ENCODE measurements at regions not wholly inside any gene's neighbourhood (a gene's known extent, or its start where the extent isn't known, plus 50 kb on each side); places are given as distances from the start of the nearest gene placed in this dataset.
"Not testable (repeated sequence)": the region's sequence is repeated elsewhere in the genome, so short reads cannot be mapped to it uniquely, and the experiment has no call there.

GRCh38 chr12:89154743-89155499 is 197.4 kb downstream of the DUSP6 start:
- DNase-seq (ENCODE audit: low read depth): no peak

DNA sequence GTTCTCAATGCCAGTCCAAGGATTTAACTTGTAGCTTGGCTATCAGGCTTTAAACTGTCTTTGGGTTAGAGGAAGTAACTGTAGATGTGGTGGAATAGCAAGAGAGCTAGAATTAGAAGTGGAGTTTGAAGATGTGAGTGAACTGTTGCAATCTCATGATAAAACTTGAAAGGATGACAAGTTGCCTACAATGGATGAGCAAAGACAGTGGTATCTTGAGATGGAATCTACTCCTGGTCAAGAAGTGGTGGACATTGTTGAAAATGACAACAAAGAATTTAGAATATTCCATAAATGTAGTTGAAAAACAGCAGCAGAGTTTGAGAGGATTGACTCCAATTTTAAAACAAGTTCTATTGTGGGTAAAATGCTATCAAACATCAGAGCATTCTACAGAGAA is 199.0 kb downstream of the DUSP6 start:
- DNase-seq (ENCODE audit: low read depth): no peak

DNA sequence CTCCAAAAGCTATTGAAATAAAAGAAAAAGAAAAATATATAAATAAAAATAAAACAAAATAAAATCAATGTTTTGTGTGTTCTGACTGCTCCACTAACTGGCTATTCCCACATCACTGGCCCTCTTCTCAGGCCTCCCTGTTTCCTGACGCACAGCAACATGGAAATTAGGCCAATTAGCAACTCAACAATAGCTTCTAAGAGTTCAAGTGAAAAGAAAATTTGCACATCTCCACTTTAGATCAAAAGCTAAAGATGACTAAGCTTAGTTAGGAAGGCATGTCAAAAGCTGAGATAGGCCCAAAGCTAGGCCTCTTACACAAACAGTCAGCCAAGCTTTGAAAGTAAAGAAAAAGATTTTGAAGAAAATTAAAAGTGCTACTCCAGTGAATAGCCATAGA is 200.8 kb downstream of the DUSP6 start:
- no peak for DNase-seq (ENCODE audit: low read depth)

DNA sequence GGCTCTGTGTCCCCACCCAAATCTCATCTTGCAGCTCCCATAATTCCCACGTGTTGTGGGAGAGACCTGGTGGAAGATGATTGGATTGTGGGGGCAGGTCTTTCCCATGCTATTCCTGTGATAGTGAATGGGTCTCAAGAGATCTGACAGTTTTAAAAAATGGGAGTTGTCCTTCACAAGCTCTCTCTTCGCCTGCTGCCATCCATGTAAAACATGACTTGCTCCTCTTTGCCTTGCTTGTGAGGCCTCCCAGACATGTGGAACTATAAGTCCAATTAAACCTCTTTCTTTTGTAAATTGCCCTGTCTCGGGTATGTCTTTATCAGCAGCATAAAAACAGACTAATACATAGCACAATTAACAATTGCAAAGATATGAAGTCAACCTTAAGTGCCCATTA is 201.5 kb downstream of the DUSP6 start:
- DNase-seq (ENCODE audit: low read depth): not testable (repeated sequence)

GRCh38 chr12:89140602-89141238 is 211.6 kb downstream of the DUSP6 start:
- DNase-seq (ENCODE audit: low read depth): no peak

GRCh38 chr12:89140141-89140540 is 212.2 kb downstream of the DUSP6 start:
- no peak for DNase-seq (ENCODE audit: low read depth)

DNA sequence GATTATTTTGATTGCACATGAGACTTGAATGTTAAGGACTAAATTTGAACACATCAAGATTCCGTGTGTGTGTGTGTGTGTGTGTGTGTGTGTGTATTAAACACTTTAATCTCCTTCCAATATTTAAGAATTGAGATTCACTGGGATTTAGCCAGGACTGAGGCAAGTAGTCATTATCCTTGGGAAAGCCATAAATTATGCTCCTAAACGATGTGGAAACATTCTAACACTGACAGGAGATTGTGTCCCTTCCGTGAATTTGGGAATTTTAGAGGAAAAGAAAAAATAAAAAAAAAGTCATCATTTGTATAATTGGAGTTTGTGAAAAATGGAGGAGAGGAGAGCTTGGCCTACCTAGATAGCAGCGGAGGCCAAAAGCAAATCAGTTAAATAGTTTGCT is 212.9 kb downstream of the DUSP6 start:
- DNase-seq (ENCODE audit: low read depth): no peak

DNA sequence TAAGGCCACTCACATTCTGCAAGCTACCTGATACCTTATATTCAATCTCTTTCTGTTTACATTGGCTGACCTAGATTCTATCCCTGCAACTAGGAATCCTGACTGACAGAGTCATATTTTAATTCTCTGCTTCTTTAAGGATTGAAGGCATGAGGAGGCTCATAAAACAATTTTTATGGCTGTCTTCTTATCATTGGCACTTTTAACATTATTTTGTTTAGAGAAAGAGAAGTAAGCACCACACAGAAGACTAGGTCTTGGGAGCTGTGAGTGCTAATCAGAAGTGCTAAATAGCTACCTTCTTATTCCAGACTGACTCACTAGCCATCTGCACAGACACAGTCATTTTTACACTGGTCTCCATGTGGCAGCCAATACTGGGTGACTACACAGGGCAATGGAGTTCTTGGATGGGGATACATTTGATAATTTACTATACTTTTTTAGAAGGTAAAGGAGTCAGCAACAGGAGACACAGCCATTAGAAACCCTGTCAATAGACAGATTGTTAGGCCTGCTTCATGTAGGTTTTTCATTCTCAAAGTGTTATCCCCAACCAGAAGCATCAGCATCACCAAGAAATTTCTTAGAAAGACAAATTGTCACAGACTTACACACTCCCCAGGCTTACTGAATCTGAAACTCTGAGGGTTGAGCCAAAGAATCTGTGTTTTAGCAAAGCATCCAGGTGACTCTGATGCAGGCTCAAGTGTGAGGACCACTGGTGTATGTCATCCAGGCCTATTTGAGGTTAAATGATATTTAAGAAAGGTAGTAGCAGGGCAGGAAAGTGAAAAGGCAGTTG is 214.1 kb downstream of the DUSP6 start:
- DNase-seq (ENCODE audit: low read depth): no peak

GRCh38 chr12:89135976-89136634 is 216.2 kb downstream of the DUSP6 start:
- DNase-seq (ENCODE audit: low read depth): no peak

- DNase-seq (ENCODE audit: low read depth): no peak
Observed at GRCh38 chr12:89134213-89134770, 218.0 kb downstream of the DUSP6 start.

DNA sequence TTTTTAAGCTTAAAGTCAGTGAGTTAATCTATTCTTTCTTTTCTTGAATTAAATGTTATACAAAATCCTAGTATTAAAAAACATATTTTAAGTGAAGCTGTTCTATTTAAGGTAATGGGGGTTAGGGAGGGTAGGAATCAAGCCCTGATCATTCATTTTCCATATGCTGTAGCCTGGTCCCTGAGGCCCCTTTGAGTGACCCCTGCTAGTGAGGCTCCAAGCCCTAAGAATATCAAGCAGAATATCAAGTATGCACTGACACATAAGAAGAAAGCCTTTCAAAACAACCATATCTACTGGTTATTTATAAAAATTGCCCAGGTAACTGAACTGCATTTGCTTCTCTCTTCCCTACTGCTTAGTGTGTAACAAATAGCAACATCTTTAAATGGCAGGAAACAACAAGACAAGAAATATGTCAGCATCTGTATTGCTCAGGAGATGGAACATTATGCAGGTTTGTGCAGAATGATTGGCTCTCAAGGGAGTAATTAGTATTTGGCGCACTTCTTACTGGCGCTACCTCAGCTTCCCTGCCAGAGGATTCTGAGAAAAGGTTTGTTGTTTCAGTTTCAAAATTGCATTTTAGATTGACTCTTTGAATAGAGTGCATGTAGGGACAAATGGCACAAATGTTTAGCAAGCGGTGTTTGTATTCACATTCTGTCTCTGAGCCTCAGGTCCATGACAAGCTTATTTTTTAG is 223.0 kb downstream of the DUSP6 start:
- DNase-seq (ENCODE audit: low read depth): no peak

- no peak for DNase-seq (ENCODE audit: low read depth)
Observed at GRCh38 chr12:89126712-89127111, 225.6 kb downstream of the DUSP6 start.

DNA sequence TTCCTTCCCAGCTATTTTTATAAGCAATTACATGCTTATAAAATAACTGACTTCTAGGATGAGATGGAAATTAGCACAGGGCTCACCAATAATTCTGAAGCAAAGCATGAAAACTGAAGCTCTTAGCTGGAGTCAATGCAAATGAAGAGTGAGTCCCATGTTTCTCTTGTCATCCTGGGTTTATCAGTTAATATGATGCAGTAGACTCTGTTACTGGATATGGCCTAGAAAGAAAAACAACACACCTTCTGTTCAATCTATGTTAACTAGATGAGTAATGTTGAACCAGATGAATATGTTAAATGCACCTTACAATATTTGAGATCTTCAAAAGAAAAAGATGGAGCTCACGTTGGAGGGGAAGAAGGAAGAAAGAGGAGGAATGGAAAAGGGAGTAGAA is 229.4 kb downstream of the DUSP6 start:
- no peak for DNase-seq (ENCODE audit: low read depth)

DNA sequence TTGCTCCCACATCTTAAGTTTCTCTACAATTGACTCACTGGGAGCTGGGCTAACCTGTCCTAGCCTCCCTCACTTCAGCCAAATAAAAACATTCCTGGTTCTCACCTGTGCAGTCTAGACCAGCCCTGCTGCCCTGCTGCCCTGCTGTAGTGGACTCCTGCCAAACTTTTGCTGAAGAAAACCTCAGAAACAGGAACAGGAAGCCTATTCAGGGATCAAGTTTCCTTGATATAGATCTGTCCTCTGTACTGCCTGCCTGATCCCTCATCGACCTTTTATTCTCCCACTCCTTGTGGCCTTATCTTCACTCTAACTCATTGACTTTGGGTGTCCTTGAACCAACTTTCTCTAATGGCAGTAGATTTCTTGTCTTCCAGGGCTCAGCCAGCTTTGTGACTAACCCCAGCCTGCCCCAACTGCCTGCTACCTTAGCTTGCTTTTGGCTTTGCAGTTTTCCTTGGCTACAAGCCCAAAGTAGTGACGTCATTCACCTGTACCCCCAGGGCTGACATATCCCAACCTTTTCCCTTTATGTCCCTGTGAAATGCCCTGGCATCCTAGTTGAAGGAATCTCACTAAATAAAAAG is 234.8 kb downstream of the DUSP6 start:
- DNase-seq (ENCODE audit: low read depth): no peak

DNA sequence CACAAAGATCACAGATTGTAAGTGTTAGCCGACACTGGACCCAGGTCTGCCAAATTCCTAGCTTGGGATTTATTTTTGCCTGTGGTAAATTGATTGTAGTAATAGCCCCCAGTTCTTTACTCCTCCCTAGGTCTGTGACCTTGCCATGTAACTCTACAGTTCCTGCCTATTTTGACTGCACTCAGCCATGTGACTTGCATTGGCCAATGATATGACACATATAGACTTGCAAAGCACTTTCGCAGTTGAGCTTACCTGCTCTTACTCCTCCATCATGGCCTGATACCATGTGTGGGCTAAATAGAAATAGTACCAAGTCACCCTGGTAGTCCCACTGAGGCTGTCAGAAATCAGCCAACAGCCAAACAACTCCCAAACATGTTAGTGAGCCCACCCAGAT is 240.3 kb downstream of the DUSP6 start:
- no peak for DNase-seq (ENCODE audit: low read depth)

DNA sequence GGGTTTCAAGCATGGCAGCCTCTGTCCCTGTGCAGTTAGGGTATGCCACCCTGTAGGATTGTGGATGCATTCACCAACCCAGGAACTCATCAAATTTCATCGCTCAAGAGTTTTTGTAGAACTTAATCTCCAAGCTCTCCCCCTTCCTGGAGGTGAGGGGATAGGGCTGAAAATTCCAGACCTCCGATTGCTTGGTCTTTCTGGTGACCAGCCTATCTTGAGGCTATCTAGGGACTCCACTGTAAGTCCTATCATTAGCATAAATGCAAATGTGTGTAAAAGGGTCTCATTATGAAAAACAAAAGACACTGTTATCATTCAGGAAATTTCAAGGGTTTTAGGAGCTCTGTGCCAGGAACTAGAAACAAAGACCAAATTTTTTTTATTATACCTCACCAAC is 244.0 kb downstream of the DUSP6 start:
- DNase-seq (ENCODE audit: low read depth): no peak

DNA sequence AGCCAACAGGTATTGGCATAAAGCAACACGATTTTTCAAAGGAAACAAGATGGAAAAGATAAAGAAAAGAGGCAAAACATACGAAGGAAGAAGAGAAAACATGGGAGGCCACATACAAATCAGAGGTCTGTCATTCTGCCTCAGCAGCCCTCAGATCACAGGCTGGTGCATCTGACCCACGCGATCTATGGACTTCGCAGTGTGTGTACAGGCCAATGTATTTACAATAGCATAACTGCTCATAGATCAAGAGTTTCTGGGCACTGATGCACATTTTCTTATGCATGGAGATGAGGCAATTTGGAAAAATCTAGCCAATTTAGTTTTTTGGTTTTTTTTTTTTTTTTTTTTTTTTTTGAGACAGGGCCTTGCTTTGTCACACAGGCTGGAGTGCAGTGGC is 245.4 kb downstream of the DUSP6 start:
- no peak for DNase-seq (ENCODE audit: low read depth)

GRCh38 chr12:89105243-89105642 is 247.1 kb downstream of the DUSP6 start:
- no peak for DNase-seq (ENCODE audit: low read depth)

DNA sequence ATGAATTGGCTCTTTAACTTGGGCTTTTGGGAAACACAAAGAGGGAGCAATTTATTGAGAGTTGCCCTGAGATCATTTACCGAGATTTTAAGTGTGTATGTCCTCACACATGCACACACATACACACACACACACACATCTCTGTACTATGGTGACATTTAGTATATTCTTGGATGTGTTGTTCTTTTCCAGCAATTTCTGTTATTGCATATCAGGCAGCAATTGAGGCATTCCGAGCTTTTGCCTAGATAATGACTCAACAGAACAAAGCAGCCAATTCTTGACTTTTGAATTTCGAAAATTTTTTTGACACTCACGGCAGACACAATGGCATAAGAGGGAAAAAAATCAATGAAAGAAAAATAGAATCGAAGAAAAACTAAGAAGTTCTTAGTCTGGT is 248.5 kb downstream of the DUSP6 start:
- DNase-seq (ENCODE audit: low read depth): no peak

- no peak for DNase-seq (ENCODE audit: low read depth)
Observed at GRCh38 chr12:89101440-89101839, 250.9 kb downstream of the DUSP6 start.

- DNase-seq (ENCODE audit: low read depth): no peak
Observed at GRCh38 chr12:89098441-89099112, 253.7 kb downstream of the DUSP6 start.
